Heart left ventricle (tissue), 13 donors: ENCODE measurements at regions not wholly inside any gene's neighbourhood (a gene's known extent, or its start where the extent isn't known, plus 50 kb on each side); places are given as distances from the start of the nearest gene placed in this dataset.

ENCODE experiments used
- POLR2A ChIP-seq, 2 donors: fragments of 450-650 bp; IDR thresholded peaks; one replicate each; pipeline ENCODE4 v1.6.1; 2017; ENCODE audit warnings: antibody characterized with exemption in 2 of 2, mild to moderate bottlenecking in 2 of 2, moderate library complexity in 2 of 2
- TF ChIP-seq, protein P1 (sequence below), 12 donors: fragments of 200-600 bp; sonication (generic) in 4 of 12; IDR thresholded peaks; one replicate each; pipeline versions ENCODE4 v1.5.0 to v1.8.0; 2018 to 2022; ENCODE audit warnings: antibody characterized with exemption in 12 of 12, mild to moderate bottlenecking in 5 of 12
- donor health status: ischemic (EF 13 %, LVEDD 7.1; RV severe dilation, severe dysfunction).
- donor health status: DM: no; HTN: yes; CAD: no.
- donor health status: DM: no; HTN: no; CAD: no.
- donor health status: ischemic (EF 25% LVEDD 6.9; RV normal size, moderate dysfunction).
- donor health status: ischemic (EF 25% LVEDD 5.7; RV mildly dilated, moderate dysfunction).
- donor health status: ischemic (EF 35%, LVEDD 5.7; RV mildly dilated, moderate dysfunction).
- donor health status: nonischemic (EF 11% LVEDD 7.7; RV severe dilation, severe dysfunction).
- donor health status: DM: yes; HTN: yes; CAD: no.
- donor health status: PGD.
- donor health status: ischemic (EF 29% LVEDD 5.4; RV normal size, mild dysfunction).
- donor health status: nonischemic (EF 23%, LVEDD 6.1; RV moderate dilation, normal function).

DNA sequence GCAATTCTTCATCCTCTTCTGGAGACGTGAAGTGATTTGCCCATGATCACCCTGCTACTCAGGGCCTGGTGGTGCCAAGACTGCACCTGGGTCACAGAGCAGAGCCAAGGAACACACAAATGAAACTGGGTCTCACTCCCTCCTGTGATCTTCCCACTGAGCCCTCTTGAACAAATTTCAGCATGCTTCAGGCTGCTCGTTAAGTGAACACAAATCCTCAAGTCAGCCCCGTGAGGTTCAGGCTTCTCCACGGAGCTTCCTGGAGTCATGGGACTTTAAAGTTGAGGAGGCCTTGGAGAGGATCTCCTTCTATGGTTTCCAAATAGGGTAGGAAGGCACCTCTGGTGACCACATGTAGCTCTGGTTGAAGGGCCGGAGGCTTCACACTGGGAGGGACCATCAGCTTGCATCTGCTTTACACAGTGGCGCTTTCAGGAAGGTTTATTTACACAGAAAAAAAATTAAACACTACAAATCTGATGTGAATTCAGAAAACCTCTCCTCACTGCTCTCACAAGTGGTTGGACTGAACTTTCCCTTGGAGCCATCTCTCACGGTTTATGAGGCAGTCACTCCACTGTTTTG, 255.4 kb downstream of the LOXHD1 start:
- TF ChIP-seq, protein P1, sequence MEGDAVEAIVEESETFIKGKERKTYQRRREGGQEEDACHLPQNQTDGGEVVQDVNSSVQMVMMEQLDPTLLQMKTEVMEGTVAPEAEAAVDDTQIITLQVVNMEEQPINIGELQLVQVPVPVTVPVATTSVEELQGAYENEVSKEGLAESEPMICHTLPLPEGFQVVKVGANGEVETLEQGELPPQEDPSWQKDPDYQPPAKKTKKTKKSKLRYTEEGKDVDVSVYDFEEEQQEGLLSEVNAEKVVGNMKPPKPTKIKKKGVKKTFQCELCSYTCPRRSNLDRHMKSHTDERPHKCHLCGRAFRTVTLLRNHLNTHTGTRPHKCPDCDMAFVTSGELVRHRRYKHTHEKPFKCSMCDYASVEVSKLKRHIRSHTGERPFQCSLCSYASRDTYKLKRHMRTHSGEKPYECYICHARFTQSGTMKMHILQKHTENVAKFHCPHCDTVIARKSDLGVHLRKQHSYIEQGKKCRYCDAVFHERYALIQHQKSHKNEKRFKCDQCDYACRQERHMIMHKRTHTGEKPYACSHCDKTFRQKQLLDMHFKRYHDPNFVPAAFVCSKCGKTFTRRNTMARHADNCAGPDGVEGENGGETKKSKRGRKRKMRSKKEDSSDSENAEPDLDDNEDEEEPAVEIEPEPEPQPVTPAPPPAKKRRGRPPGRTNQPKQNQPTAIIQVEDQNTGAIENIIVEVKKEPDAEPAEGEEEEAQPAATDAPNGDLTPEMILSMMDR (IDR thresholded peaks at IDR 0.05), result no peak
- TF ChIP-seq POLR2A (IDR thresholded peaks at IDR 0.05), result no peak
